ENCODE measurements at regions not wholly inside any gene's neighbourhood (a gene's known extent, or its start where the extent isn't known, plus 50 kb on each side); places are given as distances from the start of the nearest gene placed in this dataset.

DNA sequence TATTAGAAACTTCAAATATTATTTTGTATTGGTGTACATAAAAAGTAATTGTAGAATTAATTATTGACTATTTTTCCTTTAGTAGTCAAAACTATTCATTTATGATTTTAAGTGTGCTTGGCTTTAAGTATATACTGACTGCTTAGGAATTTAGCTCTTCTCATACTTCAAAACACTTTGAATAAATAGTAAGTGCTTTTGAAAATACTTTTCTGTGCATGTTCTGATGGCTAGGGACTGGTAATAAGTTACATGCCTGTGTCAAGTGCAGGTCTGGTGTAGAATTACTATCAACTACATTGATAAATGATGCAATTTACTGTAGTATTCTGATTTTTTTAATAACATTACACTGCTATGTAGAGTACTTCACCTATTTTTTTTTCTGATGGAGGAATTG, 397.6 kb upstream of the SGO1 start:
- TF ChIP-seq, protein P1, sequence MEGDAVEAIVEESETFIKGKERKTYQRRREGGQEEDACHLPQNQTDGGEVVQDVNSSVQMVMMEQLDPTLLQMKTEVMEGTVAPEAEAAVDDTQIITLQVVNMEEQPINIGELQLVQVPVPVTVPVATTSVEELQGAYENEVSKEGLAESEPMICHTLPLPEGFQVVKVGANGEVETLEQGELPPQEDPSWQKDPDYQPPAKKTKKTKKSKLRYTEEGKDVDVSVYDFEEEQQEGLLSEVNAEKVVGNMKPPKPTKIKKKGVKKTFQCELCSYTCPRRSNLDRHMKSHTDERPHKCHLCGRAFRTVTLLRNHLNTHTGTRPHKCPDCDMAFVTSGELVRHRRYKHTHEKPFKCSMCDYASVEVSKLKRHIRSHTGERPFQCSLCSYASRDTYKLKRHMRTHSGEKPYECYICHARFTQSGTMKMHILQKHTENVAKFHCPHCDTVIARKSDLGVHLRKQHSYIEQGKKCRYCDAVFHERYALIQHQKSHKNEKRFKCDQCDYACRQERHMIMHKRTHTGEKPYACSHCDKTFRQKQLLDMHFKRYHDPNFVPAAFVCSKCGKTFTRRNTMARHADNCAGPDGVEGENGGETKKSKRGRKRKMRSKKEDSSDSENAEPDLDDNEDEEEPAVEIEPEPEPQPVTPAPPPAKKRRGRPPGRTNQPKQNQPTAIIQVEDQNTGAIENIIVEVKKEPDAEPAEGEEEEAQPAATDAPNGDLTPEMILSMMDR (conservative IDR thresholded peaks at IDR 0.05 in 1 of 2, IDR thresholded peaks at IDR 0.05 in 1 of 2; ENCODE audit: extremely low read depth in 1 of 2, insufficient read depth in 1 of 2, low read depth in 1 of 2, low read length in 2 of 2), result no peak
- no peak for TF ChIP-seq EZH2 (IDR thresholded peaks at IDR 0.05; ENCODE audit: borderline replicate concordance, low read length)

Data from mammary epithelial cell (primary cell).